ENCODE measurements at regions not wholly inside any gene's neighbourhood (a gene's known extent, or its start where the extent isn't known, plus 50 kb on each side); places are given as distances from the start of the nearest gene placed in this dataset.
"Not testable (repeated sequence)": the region's sequence is repeated elsewhere in the genome, so short reads cannot be mapped to it uniquely, and the experiment has no call there.

- peaks cover 23% of the 10 kb centered on the region for H3K9me3 Mint-ChIP-seq (ENCODE audit: low read depth)
- not testable (repeated sequence) for H3K4me1 Mint-ChIP-seq (ENCODE audit: low read depth); H3K27ac Mint-ChIP-seq; H3K4me3 Mint-ChIP-seq; H3K36me3 Mint-ChIP-seq; H3K27me3 Mint-ChIP-seq
Measured at GRCh38 chr20:29330429-29331115, 1926.9 kb upstream of the DEFB115 start.

- Mint-ChIP-seq H3K4me3 (no peak overlapping the region), H3K27me3 (peaks cover 7% of the 10 kb centered on the region), H3K4me1 (ENCODE audit: low read depth) (no peaks in the 10 kb centered on the region), H3K9me3 (ENCODE audit: low read depth) (peaks cover 6% of the 10 kb centered on the region), H3K27ac (no peak overlapping the region), H3K36me3 (peaks cover 3% of the 10 kb centered on the region)
Measured at GRCh38 chr20:29349836-29350235, 1907.6 kb upstream of the DEFB115 start.

GRCh38 chr20:29375937-29376336 lies 1881.5 kb upstream of the DEFB115 start:
- not testable (repeated sequence) for H3K36me3 Mint-ChIP-seq; H3K4me3 Mint-ChIP-seq; H3K27ac Mint-ChIP-seq; H3K27me3 Mint-ChIP-seq; H3K4me1 Mint-ChIP-seq (ENCODE audit: low read depth); H3K9me3 Mint-ChIP-seq (ENCODE audit: low read depth)

- not testable (repeated sequence) for H3K27ac Mint-ChIP-seq; H3K4me1 Mint-ChIP-seq (ENCODE audit: low read depth); H3K9me3 Mint-ChIP-seq (ENCODE audit: low read depth); H3K4me3 Mint-ChIP-seq; H3K36me3 Mint-ChIP-seq; H3K27me3 Mint-ChIP-seq
Measured at GRCh38 chr20:29392853-29393252, 1864.6 kb upstream of the DEFB115 start.

- Mint-ChIP-seq H3K27me3 (peaks cover 16% of the 10 kb centered on the region), H3K36me3 (peaks cover 3% of the 10 kb centered on the region), H3K4me1 (ENCODE audit: low read depth) (peaks cover 17% of the 10 kb centered on the region), H3K9me3 (ENCODE audit: low read depth) (peaks cover 4% of the 10 kb centered on the region), H3K27ac (no peak overlapping the region), H3K4me3 (peak overlapping the region; percentile 57)
Measured at GRCh38 chr20:29408034-29408695, 1849.3 kb upstream of the DEFB115 start.

GRCh38 chr20:29408707-29409106 lies 1848.8 kb upstream of the DEFB115 start:
- H3K27ac Mint-ChIP-seq; H3K9me3 Mint-ChIP-seq (ENCODE audit: low read depth); H3K36me3 Mint-ChIP-seq: not testable (repeated sequence)
- peak overlapping the region; percentile 57 for H3K4me3 Mint-ChIP-seq
- peaks cover 17% of the 10 kb centered on the region for H3K27me3 Mint-ChIP-seq
- peaks cover 19% of the 10 kb centered on the region for H3K4me1 Mint-ChIP-seq (ENCODE audit: low read depth)

- H3K4me3 Mint-ChIP-seq, result peak overlapping the region; percentile 57
- not testable (repeated sequence) for H3K9me3 Mint-ChIP-seq (ENCODE audit: low read depth); H3K27ac Mint-ChIP-seq; H3K36me3 Mint-ChIP-seq
- peaks cover 19% of the 10 kb centered on the region for H3K4me1 Mint-ChIP-seq (ENCODE audit: low read depth)
- H3K27me3 Mint-ChIP-seq, result peaks cover 19% of the 10 kb centered on the region
Measured at GRCh38 chr20:29409160-29409689, 1848.2 kb upstream of the DEFB115 start.

GRCh38 chr20:29409833-29410805 lies 1847.3 kb upstream of the DEFB115 start:
- peak overlapping the region; percentile 57 for H3K4me3 Mint-ChIP-seq
- no peak overlapping the region for H3K27ac Mint-ChIP-seq
- peaks cover 3% of the 10 kb centered on the region for H3K36me3 Mint-ChIP-seq
- H3K9me3 Mint-ChIP-seq (ENCODE audit: low read depth), result no peaks in the 10 kb centered on the region
- H3K4me1 Mint-ChIP-seq (ENCODE audit: low read depth), result peaks cover 19% of the 10 kb centered on the region
- peaks cover 14% of the 10 kb centered on the region for H3K27me3 Mint-ChIP-seq

- Mint-ChIP-seq H3K27me3 (peaks cover 14% of the 10 kb centered on the region), H3K27ac (no peak overlapping the region), H3K4me3 (peak overlapping the region; percentile 73), H3K36me3 (peaks cover 3% of the 10 kb centered on the region), H3K4me1 (ENCODE audit: low read depth) (peaks cover 19% of the 10 kb centered on the region), H3K9me3 (ENCODE audit: low read depth) (no peaks in the 10 kb centered on the region)
Measured at GRCh38 chr20:29410806-29411457, 1846.5 kb upstream of the DEFB115 start.

GRCh38 chr20:29411458-29411820 lies 1846.0 kb upstream of the DEFB115 start:
- H3K36me3 Mint-ChIP-seq; H3K27ac Mint-ChIP-seq; H3K9me3 Mint-ChIP-seq (ENCODE audit: low read depth): not testable (repeated sequence)
- H3K4me1 Mint-ChIP-seq (ENCODE audit: low read depth), result peaks cover 19% of the 10 kb centered on the region
- H3K4me3 Mint-ChIP-seq, result peak overlapping the region; percentile 73
- H3K27me3 Mint-ChIP-seq, result peaks cover 14% of the 10 kb centered on the region

GRCh38 chr20:29419378-29419777 lies 1838.1 kb upstream of the DEFB115 start:
- Mint-ChIP-seq H3K9me3 (ENCODE audit: low read depth) (no peaks in the 10 kb centered on the region), H3K27ac (no peak overlapping the region), H3K36me3 (no peaks in the 10 kb centered on the region), H3K4me1 (ENCODE audit: low read depth) (no peaks in the 10 kb centered on the region), H3K27me3 (peaks cover 3% of the 10 kb centered on the region), H3K4me3 (no peak overlapping the region)

GRCh38 chr20:29427201-29428060 lies 1830.0 kb upstream of the DEFB115 start:
- Mint-ChIP-seq H3K27ac (no peak overlapping the region), H3K4me3 (peak overlapping the region; percentile 57), H3K9me3 (ENCODE audit: low read depth) (no peaks in the 10 kb centered on the region), H3K4me1 (ENCODE audit: low read depth) (peaks cover 2% of the 10 kb centered on the region), H3K27me3 (peaks cover 23% of the 10 kb centered on the region), H3K36me3 (no peaks in the 10 kb centered on the region)

GRCh38 chr20:29430531-29430930 lies 1826.9 kb upstream of the DEFB115 start:
- Mint-ChIP-seq H3K27me3 (peaks cover 22% of the 10 kb centered on the region), H3K4me1 (ENCODE audit: low read depth) (peaks cover 2% of the 10 kb centered on the region), H3K4me3 (no peak overlapping the region), H3K27ac (no peak overlapping the region), H3K9me3 (ENCODE audit: low read depth) (no peaks in the 10 kb centered on the region), H3K36me3 (no peaks in the 10 kb centered on the region)

GRCh38 chr20:29440721-29441120 lies 1816.7 kb upstream of the DEFB115 start:
- H3K4me1 Mint-ChIP-seq (ENCODE audit: low read depth), result peaks cover 17% of the 10 kb centered on the region
- H3K27ac Mint-ChIP-seq; H3K36me3 Mint-ChIP-seq; H3K27me3 Mint-ChIP-seq; H3K4me3 Mint-ChIP-seq; H3K9me3 Mint-ChIP-seq (ENCODE audit: low read depth): not testable (repeated sequence)
